ENCODE measurements at regions not wholly inside any gene's neighbourhood (a gene's known extent, or its start where the extent isn't known, plus 50 kb on each side); places are given as distances from the start of the nearest gene placed in this dataset.
"Not testable (repeated sequence)": the region's sequence is repeated elsewhere in the genome, so short reads cannot be mapped to it uniquely, and the experiment has no call there.

- DNase-seq (ENCODE audit: low spot score in 2 of 2) = no peak
- no peak for FAIRE-seq
Observed at GRCh38 chr1:234962340-234962989, 166.2 kb downstream of the TOMM20 start.

- DNase-seq (ENCODE audit: low spot score in 2 of 2) = no peak
- no peak for FAIRE-seq
Observed at GRCh38 chr1:234961456-234962339, 166.9 kb downstream of the TOMM20 start.

GRCh38 chr1:234960722-234961455 is 167.7 kb downstream of the TOMM20 start:
- FAIRE-seq (no peak), DNase-seq (ENCODE audit: low spot score in 2 of 2) (no peak)

DNA sequence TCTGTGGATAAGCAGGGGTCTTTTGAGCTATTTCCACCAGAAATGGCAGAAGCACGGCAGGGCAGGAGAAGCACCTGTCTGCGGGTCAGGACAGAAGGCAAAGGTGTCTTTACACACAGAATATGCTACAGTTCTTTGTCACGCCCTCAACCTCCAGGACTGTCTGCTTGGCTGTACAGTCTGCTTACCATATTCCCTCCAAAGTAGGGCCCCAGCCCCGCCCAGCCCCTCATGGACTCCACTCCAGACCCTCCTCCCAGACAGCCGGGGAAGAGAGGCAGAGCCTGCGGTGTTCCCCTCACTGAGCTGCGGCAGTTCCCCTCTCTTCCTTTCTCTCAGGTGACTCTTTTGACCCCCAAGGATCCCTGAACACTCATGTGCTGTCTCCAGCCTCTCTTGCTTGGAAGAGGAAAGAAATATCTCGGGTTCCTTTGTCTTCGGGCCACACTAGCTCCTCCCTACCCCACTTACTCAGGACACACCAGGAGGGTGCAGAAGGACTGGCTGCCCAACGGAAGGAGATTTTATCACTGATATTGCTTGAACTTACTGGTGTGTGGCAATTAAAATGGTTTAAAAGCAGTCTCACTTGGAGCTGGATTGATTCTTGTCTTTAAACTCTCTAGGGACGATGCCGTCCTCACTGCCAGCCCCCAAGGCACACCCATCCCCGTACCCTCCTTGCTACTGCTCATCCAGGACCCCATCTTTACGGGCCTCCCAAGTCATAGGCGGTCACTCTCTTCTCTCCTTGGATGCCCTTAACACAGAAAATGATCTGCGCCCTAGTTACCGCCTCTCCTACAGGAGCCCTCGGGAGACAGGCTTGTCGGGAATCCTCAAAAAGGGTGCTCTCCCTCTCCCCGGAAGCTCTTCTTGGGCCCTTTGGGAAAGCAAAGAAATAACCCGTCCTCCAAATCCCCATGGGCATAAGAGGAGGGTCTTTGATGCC is 169.7 kb downstream of the TOMM20 start:
- DNase-seq (ENCODE audit: low spot score in 2 of 2) (no peak), FAIRE-seq (no peak)

- DNase-seq (ENCODE audit: low spot score in 2 of 2) (no peak), FAIRE-seq (no peak)
Observed at GRCh38 chr1:234958066-234958705, 170.5 kb downstream of the TOMM20 start.

DNA sequence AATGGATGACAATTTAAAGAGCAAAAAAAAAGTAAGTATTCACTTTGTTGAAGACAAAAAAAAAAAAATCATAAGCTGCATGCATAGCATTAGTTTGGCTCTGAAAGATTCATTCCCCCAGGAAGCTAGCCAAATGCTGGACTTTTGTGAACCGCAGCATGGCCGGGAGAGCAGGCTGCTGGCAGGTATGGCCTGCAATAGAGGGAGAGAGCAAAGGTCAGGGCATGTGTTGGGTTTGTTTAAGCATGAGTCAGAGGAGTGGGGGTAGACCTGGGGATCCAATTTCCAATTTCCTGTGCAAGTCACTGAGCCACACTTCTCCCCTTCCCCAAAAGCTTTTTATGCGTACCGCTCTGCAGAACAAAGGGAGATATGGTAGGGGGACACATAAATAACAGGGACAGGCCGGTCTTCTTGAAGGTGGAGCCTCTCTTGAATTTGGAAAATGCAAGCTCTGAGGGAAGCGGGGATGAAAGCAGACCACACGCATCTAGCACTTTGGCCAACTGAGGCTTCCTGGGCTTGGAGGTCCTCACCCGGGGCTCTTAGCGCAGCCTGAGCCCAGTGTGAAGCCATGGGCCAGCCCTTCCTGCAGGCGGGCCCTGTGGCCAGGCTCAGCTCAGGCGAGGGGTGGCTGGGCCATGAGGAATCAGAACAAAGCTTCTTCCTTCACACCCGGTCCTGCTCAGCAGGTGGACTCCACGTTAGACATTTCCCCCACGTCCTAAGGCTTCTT is 171.1 kb downstream of the TOMM20 start:
- FAIRE-seq (no peak), DNase-seq (ENCODE audit: low spot score in 2 of 2) (no peak)

DNA sequence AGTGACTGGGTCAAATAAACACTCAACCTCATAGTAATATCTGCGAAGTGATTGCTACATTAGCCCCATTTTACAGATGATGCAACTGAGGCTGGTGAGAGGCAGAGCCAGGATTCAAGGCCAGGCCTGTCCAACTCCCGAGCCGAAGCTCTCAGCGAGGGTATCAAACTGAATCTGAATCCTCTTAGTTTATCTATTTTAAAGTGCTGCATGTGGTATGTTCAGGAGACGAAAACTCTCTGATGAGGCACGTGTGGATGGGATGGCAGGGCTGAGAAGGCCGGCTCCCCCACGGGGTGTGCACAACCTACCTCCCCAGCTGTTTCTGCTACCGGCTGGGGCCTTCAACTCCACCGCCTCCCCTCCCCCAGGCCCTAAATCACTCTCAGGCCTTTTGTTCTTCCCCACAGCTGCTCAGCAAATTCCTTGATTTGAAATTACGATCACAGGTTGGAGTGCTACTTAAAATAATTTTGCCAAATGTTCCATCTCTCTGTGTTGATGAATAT is 171.8 kb downstream of the TOMM20 start:
- FAIRE-seq = no peak

GRCh38 chr1:234955107-234955731 is 173.4 kb downstream of the TOMM20 start:
- DNase-seq (ENCODE audit: low spot score in 2 of 2) (no peak), FAIRE-seq (no peak)

More for the DNA sequence above, 171.8 kb downstream of the TOMM20 start:
- no peak for DNase-seq (ENCODE audit: low spot score in 2 of 2)

- no peak for FAIRE-seq
- no peak for DNase-seq (ENCODE audit: low spot score in 2 of 2)
Observed at GRCh38 chr1:234954613-234955012, 174.0 kb downstream of the TOMM20 start.

- no peak for DNase-seq (ENCODE audit: low spot score in 2 of 2)
- FAIRE-seq = no peak
Observed at GRCh38 chr1:234953655-234954405, 174.8 kb downstream of the TOMM20 start.

DNA sequence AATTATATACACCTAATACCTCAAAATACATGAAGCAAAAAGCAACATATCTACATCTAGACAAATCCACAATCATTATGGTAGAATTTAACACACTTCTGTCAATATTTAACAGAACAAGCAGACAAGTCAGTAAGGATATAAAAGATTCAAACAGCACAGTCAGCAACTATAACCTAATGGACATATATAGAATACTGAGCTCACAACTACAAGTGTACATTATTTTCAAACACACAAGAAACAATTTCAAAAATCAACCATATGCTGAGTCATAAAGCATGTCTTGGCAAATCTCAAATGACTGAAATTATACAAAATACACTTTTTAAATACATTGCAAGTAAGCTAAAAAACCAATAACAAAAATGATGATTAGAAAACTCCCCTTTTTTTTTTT is 178.0 kb downstream of the TOMM20 start:
- no peak for DNase-seq (ENCODE audit: low spot score in 2 of 2)
- no peak for FAIRE-seq

DNA sequence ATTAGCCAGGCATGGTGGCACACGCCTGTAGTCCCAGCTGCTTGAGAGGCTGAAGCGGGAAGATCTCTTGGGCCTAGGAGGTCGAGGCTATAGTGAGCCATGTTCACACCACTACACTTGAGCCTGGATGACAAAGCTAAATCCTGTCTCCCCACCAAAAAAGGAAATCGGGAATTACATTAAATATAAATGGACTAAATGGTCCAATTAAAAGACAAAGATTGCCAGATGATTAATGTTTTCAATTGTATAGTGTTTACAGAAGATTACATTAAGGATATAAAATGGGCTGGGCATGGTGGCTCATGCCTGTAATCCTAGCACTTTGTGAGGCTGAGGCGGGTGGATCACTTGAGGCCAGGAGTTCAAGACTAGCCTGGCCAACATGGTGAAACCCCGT is 179.1 kb downstream of the TOMM20 start:
- FAIRE-seq; DNase-seq (ENCODE audit: low spot score in 2 of 2): not testable (repeated sequence)

DNA sequence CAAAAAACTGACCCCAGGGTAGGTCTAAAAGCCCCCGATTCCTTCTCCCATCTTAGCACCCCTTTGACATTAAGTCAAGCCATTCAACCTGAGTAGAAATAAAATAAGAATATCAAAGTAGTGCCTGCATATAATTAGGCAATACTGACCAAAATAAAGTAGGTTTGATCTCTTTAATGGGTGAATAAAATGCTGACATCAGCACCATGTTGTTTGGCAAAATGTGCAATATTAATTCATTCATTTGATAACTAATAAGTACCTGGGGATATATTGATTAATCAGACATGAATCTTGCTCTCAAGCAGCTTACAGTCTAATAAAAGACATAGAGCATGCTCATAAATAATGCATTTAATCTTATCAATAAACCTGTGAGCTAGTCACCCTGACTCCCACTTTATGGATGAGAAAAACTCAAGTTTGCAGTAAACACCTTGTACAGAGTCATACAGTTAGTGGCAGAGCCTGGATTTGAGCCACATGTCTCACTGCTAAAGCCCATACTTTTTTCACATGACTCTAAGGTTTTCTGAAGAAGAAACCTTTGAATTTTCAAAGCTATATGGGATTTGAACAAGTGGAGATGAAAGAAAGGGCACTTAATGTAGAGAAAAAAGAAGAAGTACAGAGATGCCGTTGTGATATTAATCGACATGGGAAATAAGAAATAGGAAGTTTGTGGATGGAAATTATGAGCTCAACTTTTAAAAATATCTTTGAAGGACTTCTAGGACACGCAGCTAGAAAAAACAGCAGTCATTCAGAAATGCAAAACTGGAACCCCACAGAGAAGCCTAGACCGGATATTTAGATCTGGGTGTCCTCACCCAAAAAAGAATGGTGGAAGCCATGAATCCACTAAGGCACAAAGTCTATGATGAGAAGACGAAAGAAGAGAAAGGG is 183.9 kb downstream of the TOMM20 start:
- no peak for DNase-seq (ENCODE audit: low spot score in 2 of 2)
- FAIRE-seq = no peak

DNA sequence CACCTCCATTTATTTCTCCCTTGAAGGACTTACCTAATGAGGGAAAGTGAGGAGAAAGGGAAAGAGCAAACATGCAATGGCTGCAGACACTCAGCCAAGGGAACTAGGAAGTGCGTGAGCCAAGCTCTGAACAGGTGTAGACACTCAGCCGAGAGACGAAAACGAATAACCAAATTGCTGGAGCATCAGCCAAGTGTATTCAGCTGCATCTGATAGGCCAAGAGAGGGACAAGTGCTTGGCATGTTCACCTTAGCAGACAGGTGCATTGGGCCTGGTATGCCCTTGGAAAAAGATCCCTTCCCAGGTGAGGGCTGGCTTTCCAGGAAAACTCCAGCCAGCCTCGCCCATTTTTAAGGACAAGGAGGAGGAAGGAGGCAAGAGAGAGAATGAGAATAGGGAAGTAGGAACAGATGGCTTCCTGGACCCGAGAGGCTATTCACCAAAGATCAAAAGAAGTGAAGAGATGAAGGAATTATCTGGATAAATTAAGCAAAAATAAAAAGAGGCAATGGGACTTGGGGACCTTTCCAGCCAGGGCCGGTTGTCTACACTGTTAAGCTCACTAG is 184.7 kb downstream of the TOMM20 start:
- no peak for DNase-seq (ENCODE audit: low spot score in 2 of 2)
- no peak for FAIRE-seq

- FAIRE-seq = no peak
Observed at GRCh38 chr1:234942879-234943506, 185.6 kb downstream of the TOMM20 start.

GRCh38 chr1:234942012-234942332 is 186.7 kb downstream of the TOMM20 start:
- FAIRE-seq (no peak), DNase-seq (ENCODE audit: low spot score in 2 of 2) (no peak)

More at GRCh38 chr1:234942879-234943506, 185.6 kb downstream of the TOMM20 start:
- no peak for DNase-seq (ENCODE audit: low spot score in 2 of 2)
